ENCODE measurements at regions not wholly inside any gene's neighbourhood (a gene's known extent, or its start where the extent isn't known, plus 50 kb on each side); places are given as distances from the start of the nearest gene placed in this dataset.

DNA sequence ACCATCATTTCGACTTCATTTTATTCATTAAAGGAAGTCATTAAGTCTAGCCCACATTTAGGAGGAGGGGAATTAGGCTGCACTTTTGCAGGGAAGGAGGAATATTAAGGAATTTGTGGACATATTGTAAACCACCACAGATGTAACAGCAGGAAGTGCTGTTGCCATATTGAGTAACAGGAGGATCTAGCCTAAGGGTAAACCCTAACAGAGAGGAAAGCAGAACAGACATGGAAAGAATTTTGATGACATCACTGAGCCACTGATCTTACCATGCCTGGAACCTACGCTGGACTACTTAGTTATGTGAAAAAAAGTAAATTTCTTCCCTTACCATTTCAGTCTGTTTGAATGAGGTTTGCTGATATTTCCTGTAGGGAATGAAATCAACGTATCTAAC is 100.7 kb upstream of the ATF7IP start:
- TF ChIP-seq, protein P1, sequence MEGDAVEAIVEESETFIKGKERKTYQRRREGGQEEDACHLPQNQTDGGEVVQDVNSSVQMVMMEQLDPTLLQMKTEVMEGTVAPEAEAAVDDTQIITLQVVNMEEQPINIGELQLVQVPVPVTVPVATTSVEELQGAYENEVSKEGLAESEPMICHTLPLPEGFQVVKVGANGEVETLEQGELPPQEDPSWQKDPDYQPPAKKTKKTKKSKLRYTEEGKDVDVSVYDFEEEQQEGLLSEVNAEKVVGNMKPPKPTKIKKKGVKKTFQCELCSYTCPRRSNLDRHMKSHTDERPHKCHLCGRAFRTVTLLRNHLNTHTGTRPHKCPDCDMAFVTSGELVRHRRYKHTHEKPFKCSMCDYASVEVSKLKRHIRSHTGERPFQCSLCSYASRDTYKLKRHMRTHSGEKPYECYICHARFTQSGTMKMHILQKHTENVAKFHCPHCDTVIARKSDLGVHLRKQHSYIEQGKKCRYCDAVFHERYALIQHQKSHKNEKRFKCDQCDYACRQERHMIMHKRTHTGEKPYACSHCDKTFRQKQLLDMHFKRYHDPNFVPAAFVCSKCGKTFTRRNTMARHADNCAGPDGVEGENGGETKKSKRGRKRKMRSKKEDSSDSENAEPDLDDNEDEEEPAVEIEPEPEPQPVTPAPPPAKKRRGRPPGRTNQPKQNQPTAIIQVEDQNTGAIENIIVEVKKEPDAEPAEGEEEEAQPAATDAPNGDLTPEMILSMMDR (conservative IDR thresholded peaks at IDR 0.05; ENCODE audit: low read length) = no peak
- no peak for TF ChIP-seq EZH2phosphoT487 (IDR thresholded peaks at IDR 0.05; ENCODE audit: borderline replicate concordance, low read depth, low read length)
